ENCODE measurements at regions not wholly inside any gene's neighbourhood (a gene's known extent, or its start where the extent isn't known, plus 50 kb on each side); places are given as distances from the start of the nearest gene placed in this dataset.
"Not testable (repeated sequence)": the region's sequence is repeated elsewhere in the genome, so short reads cannot be mapped to it uniquely, and the experiment has no call there.

DNA sequence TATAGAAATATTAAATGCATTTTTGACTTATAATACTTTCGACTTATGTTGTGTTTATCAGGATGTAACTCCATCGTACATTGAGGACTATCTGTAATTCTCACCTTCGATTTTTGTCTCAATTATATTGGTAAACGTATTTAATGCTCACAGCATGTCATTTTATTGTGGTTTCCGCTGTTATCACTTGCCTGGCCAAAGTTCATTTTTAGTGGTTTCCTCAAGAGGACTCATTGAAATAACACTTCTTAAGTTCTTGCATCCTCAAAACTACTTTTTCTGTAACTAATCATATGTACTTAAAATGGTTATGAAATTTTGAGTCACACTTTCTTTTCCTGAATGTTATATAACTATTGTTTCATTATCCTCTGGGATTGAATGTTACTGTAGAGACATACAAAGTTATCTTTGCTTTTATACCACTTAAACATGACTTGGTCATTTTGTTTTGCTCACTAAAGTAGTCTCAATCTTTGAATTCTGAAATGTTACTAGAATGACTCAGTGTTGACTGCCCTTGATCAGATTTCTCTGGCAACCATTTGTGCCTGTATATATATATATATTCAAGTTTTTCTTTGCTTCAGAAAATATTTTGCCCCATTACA lies 289.6 kb upstream of the PROX1 start:
- BruUV-seq (replicated peaks): no TSS peak
- Histone ChIP-seq H3K27me3 (ENCODE audit: low read length) (peaks cover 35% of the 10 kb centered on the region), H3K4me3 (ENCODE audit: low read length) (no peak overlapping the region), H3K79me2 (ENCODE audit: low read length) (no peaks in the 10 kb centered on the region), H4K20me1 (ENCODE audit: low read length) (no peaks in the 10 kb centered on the region), H3K36me3 (ENCODE audit: low read depth, low read length) (no peaks in the 10 kb centered on the region), H3K9me2 (replicated peaks; ENCODE audit: low read length) (no peaks in the 10 kb centered on the region), H3K4me1 (ENCODE audit: insufficient read depth, low read length) (no peaks in the 10 kb centered on the region), H3K9me3 (ENCODE audit: low read length) (0 out of 2 replicates have a peak, but pooled peaks cover 3% of the 10 kb centered on the region), H3K4me2 (ENCODE audit: low read length) (no peak overlapping the region), H3K9ac (ENCODE audit: low read length) (no peak overlapping the region), H3F3A (ENCODE audit: low read length, unreplicated experiment) (no peaks in the 10 kb centered on the region), H2AFZ (ENCODE audit: low read length) (no peak overlapping the region), H3K27ac (ENCODE audit: low read length) (no peak overlapping the region)
- ATAC-seq: no peak
- TF ChIP-seq EZH2 (IDR thresholded peaks at IDR 0.05; ENCODE audit: low read length, unreplicated experiment): no peak
- TF ChIP-seq EZH2phosphoT487 (IDR thresholded peaks at IDR 0.05; ENCODE audit: borderline replicate concordance, low read length): no peak
- TF ChIP-seq, protein P1, sequence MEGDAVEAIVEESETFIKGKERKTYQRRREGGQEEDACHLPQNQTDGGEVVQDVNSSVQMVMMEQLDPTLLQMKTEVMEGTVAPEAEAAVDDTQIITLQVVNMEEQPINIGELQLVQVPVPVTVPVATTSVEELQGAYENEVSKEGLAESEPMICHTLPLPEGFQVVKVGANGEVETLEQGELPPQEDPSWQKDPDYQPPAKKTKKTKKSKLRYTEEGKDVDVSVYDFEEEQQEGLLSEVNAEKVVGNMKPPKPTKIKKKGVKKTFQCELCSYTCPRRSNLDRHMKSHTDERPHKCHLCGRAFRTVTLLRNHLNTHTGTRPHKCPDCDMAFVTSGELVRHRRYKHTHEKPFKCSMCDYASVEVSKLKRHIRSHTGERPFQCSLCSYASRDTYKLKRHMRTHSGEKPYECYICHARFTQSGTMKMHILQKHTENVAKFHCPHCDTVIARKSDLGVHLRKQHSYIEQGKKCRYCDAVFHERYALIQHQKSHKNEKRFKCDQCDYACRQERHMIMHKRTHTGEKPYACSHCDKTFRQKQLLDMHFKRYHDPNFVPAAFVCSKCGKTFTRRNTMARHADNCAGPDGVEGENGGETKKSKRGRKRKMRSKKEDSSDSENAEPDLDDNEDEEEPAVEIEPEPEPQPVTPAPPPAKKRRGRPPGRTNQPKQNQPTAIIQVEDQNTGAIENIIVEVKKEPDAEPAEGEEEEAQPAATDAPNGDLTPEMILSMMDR (conservative IDR thresholded peaks at IDR 0.05; ENCODE audit: low read depth, low read length): no peak
- intact Hi-C loops (cut with micrococcal nuclease): no loop called here
- POLR2A ChIA-PET (ENCODE audit: unreplicated experiment): no interaction called here
- CTCF ChIA-PET: no interaction called here
- DNase-seq: no peak

- H3K4me2 ChIP-seq (ENCODE audit: low read length): no peak overlapping the region
- H3K27ac ChIP-seq (ENCODE audit: low read length): no peak overlapping the region
- no peak for ATAC-seq
- H4K20me1 ChIP-seq (ENCODE audit: low read length): no peaks in the 10 kb centered on the region
- H3K36me3 ChIP-seq (ENCODE audit: low read depth, low read length): no peaks in the 10 kb centered on the region
- H3K79me2 ChIP-seq (ENCODE audit: low read length): no peaks in the 10 kb centered on the region
- no peaks in the 10 kb centered on the region for H3F3A ChIP-seq (ENCODE audit: low read length, unreplicated experiment)
- no TSS peak for BruUV-seq (replicated peaks)
- DNase-seq: no peak
- intact Hi-C loops (cut with micrococcal nuclease): no loop called here
- no peak overlapping the region for H2AFZ ChIP-seq (ENCODE audit: low read length)
- H3K9me2 ChIP-seq (replicated peaks; ENCODE audit: low read length): no peaks in the 10 kb centered on the region
- ChIA-PET POLR2A (ENCODE audit: unreplicated experiment) (no interaction called here), CTCF (no interaction called here)
- 0 out of 2 replicates have a peak, but pooled peaks cover 3% of the 10 kb centered on the region for H3K9me3 ChIP-seq (ENCODE audit: low read length)
- no peak overlapping the region for H3K9ac ChIP-seq (ENCODE audit: low read length)
- H3K4me3 ChIP-seq (ENCODE audit: low read length): no peak overlapping the region
- TF ChIP-seq EZH2phosphoT487 (IDR thresholded peaks at IDR 0.05; ENCODE audit: borderline replicate concordance, low read length) (no peak), EZH2 (IDR thresholded peaks at IDR 0.05; ENCODE audit: low read length, unreplicated experiment) (no peak)
- TF ChIP-seq, protein P1 (conservative IDR thresholded peaks at IDR 0.05; ENCODE audit: low read depth, low read length): no peak
- H3K4me1 ChIP-seq (ENCODE audit: insufficient read depth, low read length): no peaks in the 10 kb centered on the region
- H3K27me3 ChIP-seq (ENCODE audit: low read length): no peaks in the 10 kb centered on the region
Measured at GRCh38 chr1:213702703-213703102, 285.1 kb upstream of the PROX1 start.

DNA sequence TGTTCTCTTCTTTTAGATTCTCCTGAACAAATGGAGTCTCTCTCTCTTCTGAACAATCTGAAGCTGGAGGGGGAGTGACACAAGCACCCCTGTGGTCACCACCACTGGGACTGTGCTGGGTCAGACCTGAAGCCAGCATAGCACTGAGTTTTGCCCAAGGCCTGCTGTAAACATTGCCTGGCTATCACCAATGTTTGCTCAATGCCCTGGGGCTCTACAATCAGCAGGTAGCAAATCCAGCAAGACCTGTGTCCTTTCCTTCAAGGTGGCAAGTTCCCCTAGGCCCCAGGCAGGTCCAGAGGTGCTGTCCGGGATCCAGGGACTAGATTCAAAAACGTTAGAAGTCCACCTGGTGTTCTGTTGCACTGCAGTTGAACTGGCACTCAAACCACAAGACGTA lies 282.8 kb upstream of the PROX1 start:
- no peaks in the 10 kb centered on the region for H4K20me1 ChIP-seq (ENCODE audit: low read length)
- no peak overlapping the region for H3K9ac ChIP-seq (ENCODE audit: low read length)
- no peak overlapping the region for H3K4me3 ChIP-seq (ENCODE audit: low read length)
- H2AFZ ChIP-seq (ENCODE audit: low read length): no peak overlapping the region
- BruUV-seq (replicated peaks): no TSS peak
- H3K9me3 ChIP-seq (ENCODE audit: low read length): 0 out of 2 replicates have a peak, but pooled peaks cover 3% of the 10 kb centered on the region
- no peak for ATAC-seq
- no peak overlapping the region for H3K4me2 ChIP-seq (ENCODE audit: low read length)
- no peaks in the 10 kb centered on the region for H3K36me3 ChIP-seq (ENCODE audit: low read depth, low read length)
- TF ChIP-seq EZH2 (IDR thresholded peaks at IDR 0.05; ENCODE audit: low read length, unreplicated experiment) (no peak), EZH2phosphoT487 (IDR thresholded peaks at IDR 0.05; ENCODE audit: borderline replicate concordance, low read length) (no peak)
- TF ChIP-seq, protein P1 (conservative IDR thresholded peaks at IDR 0.05; ENCODE audit: low read depth, low read length): no peak
- no peak for DNase-seq
- no peaks in the 10 kb centered on the region for H3K79me2 ChIP-seq (ENCODE audit: low read length)
- no peaks in the 10 kb centered on the region for H3K4me1 ChIP-seq (ENCODE audit: insufficient read depth, low read length)
- H3K9me2 ChIP-seq (replicated peaks; ENCODE audit: low read length): no peaks in the 10 kb centered on the region
- H3K27ac ChIP-seq (ENCODE audit: low read length): no peak overlapping the region
- CTCF ChIA-PET: no interaction called here
- intact Hi-C loops (cut with micrococcal nuclease): no loop called here
- no peaks in the 10 kb centered on the region for H3F3A ChIP-seq (ENCODE audit: low read length, unreplicated experiment)
- H3K27me3 ChIP-seq (ENCODE audit: low read length): peaks cover 6% of the 10 kb centered on the region
- POLR2A ChIA-PET (ENCODE audit: unreplicated experiment): no interaction called here

- DNase-seq; intact Hi-C loops (cut with micrococcal nuclease); H3K9me3 ChIP-seq (ENCODE audit: low read length): not testable (repeated sequence)
Measured at GRCh38 chr1:213711833-213712490, 275.8 kb upstream of the PROX1 start.

More at GRCh38 chr1:213711833-213712490, 275.8 kb upstream of the PROX1 start:
- peaks cover 28% of the 10 kb centered on the region for H3K27me3 ChIP-seq (ENCODE audit: low read length)
- ATAC-seq; H2AFZ ChIP-seq (ENCODE audit: low read length); H3K27ac ChIP-seq (ENCODE audit: low read length); POLR2A ChIA-PET (ENCODE audit: unreplicated experiment); H3K36me3 ChIP-seq (ENCODE audit: low read depth, low read length); BruUV-seq (replicated peaks); H3K4me3 ChIP-seq (ENCODE audit: low read length); H3K9me2 ChIP-seq (replicated peaks; ENCODE audit: low read length); H4K20me1 ChIP-seq (ENCODE audit: low read length); H3F3A ChIP-seq (ENCODE audit: low read length, unreplicated experiment); H3K4me2 ChIP-seq (ENCODE audit: low read length); CTCF ChIA-PET; H3K9ac ChIP-seq (ENCODE audit: low read length); H3K4me1 ChIP-seq (ENCODE audit: insufficient read depth, low read length); H3K79me2 ChIP-seq (ENCODE audit: low read length): not testable (repeated sequence)

Measured in PC-3 (cell line).